AG04450 (cell line): ENCODE measurements at regions not wholly inside any gene's neighbourhood (a gene's known extent, or its start where the extent isn't known, plus 50 kb on each side); places are given as distances from the start of the nearest gene placed in this dataset.

Experiments used
- CTCF ChIA-PET: fragments of 300-600, 350-600 bp; formaldehyde crosslinking; extraction: SDS; loops from one replicate; lab custom pipeline; 2022; ENCODE audit warnings: antibody characterized with exemption, inconsistent platforms; lab: Charles Lee
- POLR2A ChIA-PET: fragments of 350-600 bp; formaldehyde crosslinking; extraction: SDS; loops from one replicate; lab custom pipeline; 2021; ENCODE audit warnings: antibody characterized with exemption, inconsistent platforms; lab: Yijun Ruan, JAX
- DNase-seq: peaks from one replicate; pipeline ENCODE4 v3.0.0-alpha.2; 2011; ENCODE audit warnings: low read depth, low spot score
- H3K27ac ChIP-seq: one replicate; pipeline ENCODE4 v1.5.1; 2012; ENCODE audit warnings: low read depth, low read length, control low read depth
- H3K27me3 ChIP-seq: one replicate; pipeline ENCODE4 v1.6.0; 2012; ENCODE audit warnings: low read length; ENCODE audit not compliant: control insufficient read depth, insufficient read depth
- H3K4me3 ChIP-seq: 2 replicates; pipeline ENCODE4 v1.5.1; 2011; ENCODE audit warnings: mild to moderate bottlenecking, low read depth, low read length, control low read depth
- H3K9me3 ChIP-seq: 2 replicates; pipeline ENCODE4 v1.5.1; 2012; ENCODE audit warnings: low read length; ENCODE audit not compliant: control insufficient read depth, insufficient read depth
- CTCF ChIP-seq: IDR thresholded peaks from 2 replicates; pipeline ENCODE4 v1.5.1; 2011; ENCODE audit warnings: low read depth, low read length, control low read depth, inconsistent platforms

DNA sequence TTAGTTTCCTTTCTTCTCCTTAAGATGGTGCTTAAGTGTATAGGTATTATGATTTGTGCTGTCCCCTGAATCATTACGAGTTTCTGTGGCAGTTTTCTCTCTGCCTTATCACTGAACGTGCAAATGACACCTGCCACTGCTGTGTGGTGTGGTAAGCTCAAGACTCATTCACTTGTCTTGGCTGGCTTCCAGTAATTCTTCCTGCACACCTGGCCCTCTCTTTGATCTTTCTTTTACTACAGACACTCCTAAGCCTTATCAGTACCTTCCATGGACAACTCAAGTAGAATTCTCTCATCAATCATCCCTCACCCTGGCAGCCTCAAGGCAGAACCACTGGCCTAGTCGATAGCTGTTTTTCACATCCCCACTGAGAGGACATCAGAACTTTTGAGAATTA, 82.6 kb upstream of the ADAMTS19 start:
- TF ChIP-seq CTCF, result no peak
- DNase-seq, result no peak
- POLR2A ChIA-PET, result no interaction called here
- CTCF ChIA-PET, result no interaction called here
- H3K27me3 ChIP-seq, result no peaks in the 10 kb centered on the region
- no peak overlapping the region for H3K4me3 ChIP-seq
- H3K27ac ChIP-seq, result no peak overlapping the region
- H3K9me3 ChIP-seq, result no peaks in the 10 kb centered on the region

DNA sequence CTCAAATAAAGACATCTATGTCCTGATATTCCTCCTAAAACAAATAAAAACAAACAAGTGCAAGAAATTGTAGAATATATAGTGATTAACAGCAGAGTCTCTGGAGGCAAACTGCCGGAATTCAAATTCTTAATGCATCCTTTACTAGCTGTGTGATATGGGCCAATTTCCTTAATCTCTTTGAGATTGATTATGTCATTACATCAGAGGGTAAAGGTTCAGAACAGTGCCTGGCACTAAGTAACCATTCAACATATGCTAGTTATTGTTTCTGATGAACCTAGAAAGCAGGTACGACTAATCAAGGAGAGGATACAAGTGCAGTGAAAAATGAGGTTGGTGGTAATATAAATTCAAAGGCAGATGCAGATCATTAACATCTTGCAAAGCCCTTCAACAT, 81.1 kb upstream of the ADAMTS19 start:
- H3K4me3 ChIP-seq, result no peak overlapping the region
- no peaks in the 10 kb centered on the region for H3K9me3 ChIP-seq
- no peak overlapping the region for H3K27ac ChIP-seq
- no peak for DNase-seq
- H3K27me3 ChIP-seq, result no peaks in the 10 kb centered on the region
- POLR2A ChIA-PET, result no interaction called here
- CTCF ChIA-PET, result no interaction called here
- TF ChIP-seq CTCF, result no peak

- H3K9me3 ChIP-seq, result no peaks in the 10 kb centered on the region
- ChIA-PET CTCF (no interaction called here), POLR2A (no interaction called here)
- TF ChIP-seq CTCF, result no peak
- no peak for DNase-seq
- no peak overlapping the region for H3K4me3 ChIP-seq
- H3K27me3 ChIP-seq, result no peaks in the 10 kb centered on the region
- no peak overlapping the region for H3K27ac ChIP-seq
Observed at GRCh38 chr5:129379406-129379805, 80.7 kb upstream of the ADAMTS19 start.

- Histone ChIP-seq H3K9me3 (no peaks in the 10 kb centered on the region), H3K27me3 (no peaks in the 10 kb centered on the region), H3K27ac (no peak overlapping the region), H3K4me3 (no peak overlapping the region)
- ChIA-PET CTCF (no interaction called here), POLR2A (no interaction called here)
- no peak for TF ChIP-seq CTCF
- DNase-seq, result no peak
Observed at GRCh38 chr5:129382921-129383672, 77.0 kb upstream of the ADAMTS19 start.

- ChIA-PET CTCF (interaction anchor here (1.4 kb wide), 1 partner anchor 16 kb away, joined by 5 read pairs; no protein-coding TSS in a partner anchor), POLR2A (no interaction called here)
Observed at GRCh38 chr5:129384193-129384592, 75.9 kb upstream of the ADAMTS19 start.

More at GRCh38 chr5:129384193-129384592, 75.9 kb upstream of the ADAMTS19 start:
- DNase-seq, result no peak
- no peak overlapping the region for H3K27ac ChIP-seq
- H3K27me3 ChIP-seq, result no peaks in the 10 kb centered on the region
- no peak for TF ChIP-seq CTCF
- H3K4me3 ChIP-seq, result no peak overlapping the region
- H3K9me3 ChIP-seq, result no peaks in the 10 kb centered on the region
